ENCODE measurements at regions not wholly inside any gene's neighbourhood (a gene's known extent, or its start where the extent isn't known, plus 50 kb on each side); places are given as distances from the start of the nearest gene placed in this dataset.
A peak's percentile ranks its signal among the peaks of the same experiment; 100 is the strongest.
"Not testable (repeated sequence)": the region's sequence is repeated elsewhere in the genome, so short reads cannot be mapped to it uniquely, and the experiment has no call there.

GRCh38 chr15:38002883-38003477 lies 68.5 kb downstream of the TMCO5A start:
- peak; percentile 81 for DNase-seq (ENCODE audit: low read depth)

- DNase-seq (ENCODE audit: low read depth), result no peak
These were observed 69.9 kb downstream of the TMCO5A start for GRCh38 chr15:38004218-38004861.

GRCh38 chr15:38005953-38006808 lies 71.7 kb downstream of the TMCO5A start:
- no peak for DNase-seq (ENCODE audit: low read depth)

- DNase-seq (ENCODE audit: low read depth), result peak; percentile 17
These were observed 76.0 kb downstream of the TMCO5A start for GRCh38 chr15:38010395-38010794.

- DNase-seq (ENCODE audit: low read depth), result no peak
These were observed 78.5 kb downstream of the TMCO5A start for GRCh38 chr15:38012894-38013293.

GRCh38 chr15:38017721-38018120 lies 83.3 kb downstream of the TMCO5A start:
- DNase-seq (ENCODE audit: low read depth), result no peak

- no peak for DNase-seq (ENCODE audit: low read depth)
These were observed 84.6 kb downstream of the TMCO5A start for GRCh38 chr15:38019066-38019465.

GRCh38 chr15:38021259-38021658 lies 86.8 kb downstream of the TMCO5A start:
- DNase-seq (ENCODE audit: low read depth), result no peak

- DNase-seq (ENCODE audit: low read depth), result no peak
These were observed 90.1 kb downstream of the TMCO5A start for GRCh38 chr15:38024293-38025091.

GRCh38 chr15:38025656-38026055 lies 91.2 kb downstream of the TMCO5A start:
- not testable (repeated sequence) for DNase-seq (ENCODE audit: low read depth)

- peak; percentile 25 for DNase-seq (ENCODE audit: low read depth)
These were observed 94.4 kb downstream of the TMCO5A start for GRCh38 chr15:38028869-38029268.

GRCh38 chr15:38029736-38030135 lies 95.3 kb downstream of the TMCO5A start:
- DNase-seq (ENCODE audit: low read depth), result no peak

GRCh38 chr15:38030609-38031008 lies 96.2 kb downstream of the TMCO5A start:
- DNase-seq (ENCODE audit: low read depth), result no peak

- DNase-seq (ENCODE audit: low read depth), result peak; percentile 50
These were observed 101.3 kb downstream of the TMCO5A start for GRCh38 chr15:38035701-38036100.

GRCh38 chr15:38036790-38037338 lies 102.4 kb downstream of the TMCO5A start:
- no peak for DNase-seq (ENCODE audit: low read depth)

GRCh38 chr15:38038659-38039442 lies 104.4 kb downstream of the TMCO5A start:
- DNase-seq (ENCODE audit: low read depth), result peak; percentile 89

GRCh38 chr15:38040615-38041014 lies 106.2 kb downstream of the TMCO5A start:
- DNase-seq (ENCODE audit: low read depth), result peak; percentile 77

- peak; percentile 91 for DNase-seq (ENCODE audit: low read depth)
These were observed 107.1 kb downstream of the TMCO5A start for GRCh38 chr15:38041576-38041975.

GRCh38 chr15:38042211-38042610 lies 107.8 kb downstream of the TMCO5A start:
- DNase-seq (ENCODE audit: low read depth), result peak; percentile 60

GRCh38 chr15:38042707-38043445 lies 108.4 kb downstream of the TMCO5A start:
- DNase-seq (ENCODE audit: low read depth), result peak; percentile 13

All from EH (cell line).